Spleen (tissue), 11 donors: ENCODE measurements at regions not wholly inside any gene's neighbourhood (a gene's known extent, or its start where the extent isn't known, plus 50 kb on each side); places are given as distances from the start of the nearest gene placed in this dataset.

Source experiments
- DNase-seq: peaks from one replicate; pipeline ENCODE4 v3.0.0-alpha.2; 2020
- H3K27ac ChIP-seq, 8 donors: fragments of 200-600 bp; sonication (generic) in 7 of 8; 1 replicate in 4 of 8; 2 replicates in 4 of 8; pipeline versions ENCODE4 v1.5.0 to v1.8.0; 2016 to 2021; ENCODE audit warnings: inconsistent platforms in 4 of 8, mild to moderate bottlenecking in 4 of 8, moderate library complexity in 1 of 8
- H3K27me3 ChIP-seq, 7 donors: fragments of 200-600 bp; sonication (generic) in 6 of 7; replicated peaks in 1 of 7; 1 replicate in 4 of 7; 2 replicates in 3 of 7; pipeline versions ENCODE4 v1.5.0 to v1.8.0; 2016 to 2021; ENCODE audit warnings: inconsistent platforms in 3 of 7, mild to moderate bottlenecking in 1 of 7
- H3K36me3 ChIP-seq, 6 donors: fragments of 200-600 bp; sonication (generic) in 5 of 6; 1 replicate in 4 of 6; 2 replicates in 2 of 6; pipeline versions ENCODE4 v1.5.0 to v1.8.0; 2016 to 2021; ENCODE audit warnings: inconsistent platforms in 2 of 6
- H3K4me1 ChIP-seq, 6 donors: fragments of 200-600 bp; sonication (generic) in 5 of 6; 1 replicate in 3 of 6; 2 replicates in 3 of 6; pipeline versions ENCODE4 v1.5.0 to v1.8.0; 2016 to 2021; ENCODE audit warnings: inconsistent platforms in 3 of 6
- H3K4me3 ChIP-seq, 8 donors: fragments of 200-600 bp; sonication (generic) in 7 of 8; 1 replicate in 4 of 8; 2 replicates in 4 of 8; pipeline versions ENCODE4 v1.5.0 to v1.8.0; 2016 to 2021; ENCODE audit warnings: inconsistent platforms in 4 of 8, mild to moderate bottlenecking in 4 of 8, moderate library complexity in 2 of 8
- H3K9me3 ChIP-seq, 8 donors: fragments of 200-600 bp; sonication (generic) in 7 of 8; 1 replicate in 4 of 8; 2 replicates in 4 of 8; pipeline versions ENCODE4 v1.5.0 to v1.8.0; 2016 to 2021; ENCODE audit warnings: inconsistent platforms in 4 of 8
- CTCF ChIP-seq, 11 experiments: fragments of 200-600 bp in 7 of 11; fragments of 450-650 bp in 4 of 11; sonication (generic) in 4 of 11; IDR thresholded peaks in 8 of 11; conservative IDR thresholded peaks in 3 of 11; 1 replicate in 7 of 11; 2 replicates in 4 of 11; pipeline versions ENCODE4 v1.4.0 to v1.8.0; 2016 to 2021; ENCODE audit warnings: antibody characterized with exemption in 11 of 11, inconsistent platforms in 4 of 11, mild to moderate bottlenecking in 1 of 11
- POLR2A ChIP-seq, 3 donors: fragments of 450-650 bp; IDR thresholded peaks; one replicate each; pipeline ENCODE4 v1.5.1; 2017; ENCODE audit warnings: antibody characterized with exemption in 3 of 3, mild to moderate bottlenecking in 1 of 3
- POLR2AphosphoS5 ChIP-seq, 3 donors: sonication (generic); formaldehyde crosslinking; IDR thresholded peaks; one replicate each; pipeline ENCODE4 v1.5.1; 2017; ENCODE audit warnings: antibody characterized with exemption in 3 of 3
- WGBS, 5 donors: extraction: QIAGEN DNeasy Blood & Tissue Kit in 3 of 5; methylation state at CpG; one replicate each; pipeline versions ENCODE4 v1.1.5 to v1.1.7; 2013 to 2018; 5-methylcytosine and 5-hydroxymethylcytosine counted together
- intact Hi-C: fragments of 100-400 bp; cut with DNase I; formaldehyde crosslinking; loops from one replicate; pipeline ENCODE4 v1.15.0; 2023; ENCODE audit warnings: low total_unique reads
- donor health status: healthy with polysubstance abuse.
- donor health status: DM: no; HTN: no; CAD: no; lungs with moderate emphysema.
- donor health status: DM: no; HTN: no; CAD: no.
- donor health status: Bipolar disorder and iron deficiency.
- donor health status: healthy.
- donor health status: DM: no; HTN: no; CAD: no.
- donor health status: DM: yes; HTN: yes; CAD: no.

GRCh38 chr6:121651420-121651819 lies 216.0 kb downstream of the GJA1 start:
- TF ChIP-seq CTCF (IDR thresholded peaks at IDR 0.05 in 8 of 11, conservative IDR thresholded peaks at IDR 0.05 in 3 of 11) (no peak), POLR2A (IDR thresholded peaks at IDR 0.05) (no peak), POLR2AphosphoS5 (IDR thresholded peaks at IDR 0.05) (no peak)
- no peaks in the 10 kb centered on the region for H3K27me3 ChIP-seq
- DNase-seq: no peak
- no peak overlapping the region for H3K4me3 ChIP-seq
- WGBS, 5 donors: 0 to 24% (median 19%) methylated on average over 1 of the region's 1 CpG
- intact Hi-C loops: no loop called here
- H3K4me1 ChIP-seq: peaks cover 0 to 8% (median 0%) of the 10 kb centered on the region in 6 donors
- H3K27ac ChIP-seq: no peak overlapping the region
- H3K9me3 ChIP-seq: no peaks in the 10 kb centered on the region
- no peaks in the 10 kb centered on the region for H3K36me3 ChIP-seq

GRCh38 chr6:121652223-121652622 lies 216.8 kb downstream of the GJA1 start:
- 13 to 27% (median 18%) methylated on average over 5 of the region's 5 CpGs for WGBS, 5 donors
- no peaks in the 10 kb centered on the region for H3K27me3 ChIP-seq
- intact Hi-C loops: no loop called here
- no peak for DNase-seq
- H3K4me1 ChIP-seq: peaks cover 0 to 8% (median 0%) of the 10 kb centered on the region in 6 donors
- no peaks in the 10 kb centered on the region for H3K9me3 ChIP-seq
- no peak overlapping the region for H3K27ac ChIP-seq
- H3K4me3 ChIP-seq: no peak overlapping the region
- TF ChIP-seq POLR2AphosphoS5 (IDR thresholded peaks at IDR 0.05): no peak
- no peak for TF ChIP-seq CTCF (IDR thresholded peaks at IDR 0.05 in 8 of 11, conservative IDR thresholded peaks at IDR 0.05 in 3 of 11)
- TF ChIP-seq POLR2A (IDR thresholded peaks at IDR 0.05): no peak
- no peaks in the 10 kb centered on the region for H3K36me3 ChIP-seq

- WGBS, 5 donors: 40 to 52% (median 46%) methylated on average over 7 of the region's 7 CpGs
- Histone ChIP-seq H3K9me3 (no peaks in the 10 kb centered on the region), H3K27ac (peak overlapping the region in 1 of 8 donors; percentile 18), H3K4me3 (no peak overlapping the region), H3K4me1 (peaks cover 0 to 8% (median 0%) of the 10 kb centered on the region in 6 donors), H3K27me3 (no peaks in the 10 kb centered on the region), H3K36me3 (no peaks in the 10 kb centered on the region)
- intact Hi-C loops: no loop called here
- no peak for DNase-seq
- TF ChIP-seq POLR2AphosphoS5 (IDR thresholded peaks at IDR 0.05): no peak
- TF ChIP-seq POLR2A (IDR thresholded peaks at IDR 0.05): no peak
- no peak for TF ChIP-seq CTCF (IDR thresholded peaks at IDR 0.05 in 8 of 11, conservative IDR thresholded peaks at IDR 0.05 in 3 of 11)
Observed at GRCh38 chr6:121652726-121653623, 217.5 kb downstream of the GJA1 start.

GRCh38 chr6:121653624-121654008 lies 218.2 kb downstream of the GJA1 start:
- H3K4me3 ChIP-seq: no peak overlapping the region
- TF ChIP-seq POLR2A (IDR thresholded peaks at IDR 0.05) (no peak), CTCF (IDR thresholded peaks at IDR 0.05 in 8 of 11, conservative IDR thresholded peaks at IDR 0.05 in 3 of 11) (no peak), POLR2AphosphoS5 (IDR thresholded peaks at IDR 0.05) (no peak)
- H3K27me3 ChIP-seq: no peaks in the 10 kb centered on the region
- H3K36me3 ChIP-seq: no peaks in the 10 kb centered on the region
- no peaks in the 10 kb centered on the region for H3K9me3 ChIP-seq
- H3K27ac ChIP-seq: no peak overlapping the region
- WGBS, 5 donors: 86 to 90% (median 87%) methylated on average over 11 of the region's 11 CpGs
- peaks cover 0 to 8% (median 0%) of the 10 kb centered on the region in 6 donors for H3K4me1 ChIP-seq
- intact Hi-C loops: no loop called here
- DNase-seq: no peak
